ENCODE measurements at regions not wholly inside any gene's neighbourhood (a gene's known extent, or its start where the extent isn't known, plus 50 kb on each side); places are given as distances from the start of the nearest gene placed in this dataset.
A peak's percentile ranks its signal among the peaks of the same experiment; 100 is the strongest.

DNA sequence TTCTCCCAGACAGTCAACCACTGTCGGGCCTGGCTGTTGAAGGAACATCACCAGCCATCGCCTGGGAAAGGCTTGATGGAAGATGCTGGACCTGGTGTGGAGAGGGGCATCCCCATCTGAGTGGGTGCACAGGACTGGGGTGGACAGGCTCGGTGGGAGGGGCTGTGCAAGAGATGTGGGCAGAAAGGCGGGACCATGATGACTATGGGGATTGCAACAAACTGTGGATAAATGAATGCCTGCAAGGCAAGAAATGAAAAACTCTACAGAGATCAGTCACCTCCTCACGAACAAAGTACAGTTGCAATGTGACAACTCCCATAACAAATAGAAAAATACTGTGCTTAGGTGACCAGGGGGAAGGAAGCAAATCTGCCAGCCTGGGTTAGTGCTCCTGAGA is 171.9 kb upstream of the GPR12 start:
- intact Hi-C loops (cut with micrococcal nuclease): loop anchor here (5.0 kb wide), 1 partner anchor 745 kb away; no protein-coding TSS in a partner anchor
- POLR2A ChIA-PET: no interaction called here
- CTCF ChIA-PET: no interaction called here
- H3K36me3 Mint-ChIP-seq (ENCODE audit: low read depth): no peaks in the 10 kb centered on the region
- H3K27ac Mint-ChIP-seq: no peak overlapping the region
- TF ChIP-seq, protein P1, sequence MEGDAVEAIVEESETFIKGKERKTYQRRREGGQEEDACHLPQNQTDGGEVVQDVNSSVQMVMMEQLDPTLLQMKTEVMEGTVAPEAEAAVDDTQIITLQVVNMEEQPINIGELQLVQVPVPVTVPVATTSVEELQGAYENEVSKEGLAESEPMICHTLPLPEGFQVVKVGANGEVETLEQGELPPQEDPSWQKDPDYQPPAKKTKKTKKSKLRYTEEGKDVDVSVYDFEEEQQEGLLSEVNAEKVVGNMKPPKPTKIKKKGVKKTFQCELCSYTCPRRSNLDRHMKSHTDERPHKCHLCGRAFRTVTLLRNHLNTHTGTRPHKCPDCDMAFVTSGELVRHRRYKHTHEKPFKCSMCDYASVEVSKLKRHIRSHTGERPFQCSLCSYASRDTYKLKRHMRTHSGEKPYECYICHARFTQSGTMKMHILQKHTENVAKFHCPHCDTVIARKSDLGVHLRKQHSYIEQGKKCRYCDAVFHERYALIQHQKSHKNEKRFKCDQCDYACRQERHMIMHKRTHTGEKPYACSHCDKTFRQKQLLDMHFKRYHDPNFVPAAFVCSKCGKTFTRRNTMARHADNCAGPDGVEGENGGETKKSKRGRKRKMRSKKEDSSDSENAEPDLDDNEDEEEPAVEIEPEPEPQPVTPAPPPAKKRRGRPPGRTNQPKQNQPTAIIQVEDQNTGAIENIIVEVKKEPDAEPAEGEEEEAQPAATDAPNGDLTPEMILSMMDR (IDR thresholded peaks at IDR 0.05): no peak
- DNase-seq (no peak), ATAC-seq (ENCODE audit: low read depth) (no peak)
- no peaks in the 10 kb centered on the region for H3K9me3 Mint-ChIP-seq
- no peaks in the 10 kb centered on the region for H3K4me1 Mint-ChIP-seq
- H3K4me3 Mint-ChIP-seq: no peak overlapping the region
- peaks cover 2% of the 10 kb centered on the region for H3K27me3 Mint-ChIP-seq

DNA sequence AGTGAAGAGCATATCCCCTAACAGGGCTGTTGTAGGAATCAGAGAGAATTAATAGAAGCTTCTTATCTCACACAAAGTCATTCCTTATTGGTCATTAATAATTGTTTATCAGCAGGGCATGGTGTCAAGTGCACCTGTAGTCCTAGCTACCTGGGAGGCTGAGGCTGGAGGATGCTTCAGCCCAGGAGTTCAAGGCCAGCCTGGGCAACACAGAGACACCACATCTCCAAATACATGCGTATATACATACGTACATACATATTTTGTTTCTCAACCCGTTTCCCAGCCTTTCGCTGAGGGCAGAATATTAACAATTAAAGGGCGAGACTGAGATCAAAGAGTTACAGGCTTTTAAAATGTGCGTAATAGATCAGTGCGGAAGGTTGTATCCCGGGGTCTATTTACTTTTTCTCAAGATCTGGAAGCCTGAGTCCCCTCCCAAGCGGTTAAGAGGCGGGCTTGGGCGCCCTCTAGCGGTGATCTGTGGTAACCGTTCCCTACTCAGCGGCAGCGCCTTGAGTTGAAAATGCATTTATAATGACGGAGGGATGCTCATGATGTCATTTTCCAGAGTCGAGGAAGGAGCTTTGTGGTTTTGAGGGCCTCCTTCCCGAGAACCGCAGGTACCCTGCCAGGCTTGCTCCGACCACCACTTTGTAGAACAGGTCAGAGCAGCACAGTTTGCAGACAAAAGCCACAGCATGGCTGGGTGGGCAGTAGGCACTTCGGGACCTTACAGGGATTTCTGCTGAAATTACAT is 169.6 kb upstream of the GPR12 start:
- no peaks in the 10 kb centered on the region for H3K4me1 Mint-ChIP-seq
- H3K36me3 Mint-ChIP-seq (ENCODE audit: low read depth): no peaks in the 10 kb centered on the region
- H3K27ac Mint-ChIP-seq: no peak overlapping the region
- TF ChIP-seq, protein P1 (IDR thresholded peaks at IDR 0.05): peak; percentile 95
- H3K9me3 Mint-ChIP-seq: no peaks in the 10 kb centered on the region
- DNase-seq (peak; percentile 60), ATAC-seq (ENCODE audit: low read depth) (peak; percentile 64)
- H3K4me3 Mint-ChIP-seq: no peak overlapping the region
- ChIA-PET CTCF (interaction anchor here (1.0 to 1.1 kb wide), 2 partner anchors 16 to 223 kb away, joined by 4 to 6 read pairs; no protein-coding TSS in a partner anchor), POLR2A (interaction anchor here (0.7 kb wide), 1 partner anchor 16 kb away, joined by 7 read pairs; no protein-coding TSS in a partner anchor)
- intact Hi-C loops (cut with micrococcal nuclease): loop anchor here (1.0 to 5.0 kb wide), 3 partner anchors 223 to 1356 kb away; no protein-coding TSS in a partner anchor
- peaks cover 8% of the 10 kb centered on the region for H3K27me3 Mint-ChIP-seq

DNA sequence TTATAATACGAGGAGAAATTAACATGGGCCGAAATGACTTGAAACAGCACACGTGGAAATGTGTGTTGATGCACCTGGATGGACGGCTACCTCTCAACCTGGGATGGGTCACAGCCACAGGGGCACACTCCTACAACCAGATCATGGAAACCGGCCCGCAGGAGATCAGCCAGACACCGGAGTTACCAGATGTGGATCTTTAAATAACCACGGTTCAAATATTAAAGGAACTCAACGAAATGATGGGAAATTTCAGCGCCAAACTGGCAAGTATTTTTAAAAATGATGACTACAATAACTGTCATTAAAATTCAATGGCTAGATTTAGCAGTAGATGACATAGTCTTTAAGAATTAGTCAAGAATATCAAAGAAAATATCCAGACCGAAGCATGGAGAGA is 166.9 kb upstream of the GPR12 start:
- H3K27ac Mint-ChIP-seq: no peak overlapping the region
- no peak for ATAC-seq (ENCODE audit: low read depth)
- intact Hi-C loops (cut with micrococcal nuclease): no loop called here

GRCh38 chr13:26926371-26926770 is 165.8 kb upstream of the GPR12 start:
- Mint-ChIP-seq H3K4me1 (no peaks in the 10 kb centered on the region), H3K9me3 (no peaks in the 10 kb centered on the region), H3K27ac (no peak overlapping the region), H3K27me3 (peaks cover 28% of the 10 kb centered on the region), H3K36me3 (ENCODE audit: low read depth) (no peaks in the 10 kb centered on the region), H3K4me3 (no peak overlapping the region)
- DNase-seq: no peak
- intact Hi-C loops (cut with micrococcal nuclease): no loop called here
- TF ChIP-seq, protein P1 (IDR thresholded peaks at IDR 0.05): no peak
- ChIA-PET POLR2A (no interaction called here), CTCF (no interaction called here)
- no peak for ATAC-seq (ENCODE audit: low read depth)

More for the DNA sequence above, 166.9 kb upstream of the GPR12 start:
- TF ChIP-seq, protein P1 (IDR thresholded peaks at IDR 0.05): no peak
- H3K4me3 Mint-ChIP-seq: no peak overlapping the region
- CTCF ChIA-PET: no interaction called here
- peaks cover 18% of the 10 kb centered on the region for H3K27me3 Mint-ChIP-seq
- H3K36me3 Mint-ChIP-seq (ENCODE audit: low read depth): no peaks in the 10 kb centered on the region
- no peaks in the 10 kb centered on the region for H3K4me1 Mint-ChIP-seq
- no peaks in the 10 kb centered on the region for H3K9me3 Mint-ChIP-seq
- POLR2A ChIA-PET: no interaction called here
- DNase-seq: no peak

GRCh38 chr13:26923824-26924605 is 163.4 kb upstream of the GPR12 start:
- CTCF ChIA-PET: no interaction called here
- no peaks in the 10 kb centered on the region for H3K4me1 Mint-ChIP-seq

More at GRCh38 chr13:26923824-26924605, 163.4 kb upstream of the GPR12 start:
- H3K27ac Mint-ChIP-seq: no peak overlapping the region
- no peak for DNase-seq
- TF ChIP-seq, protein P1 (IDR thresholded peaks at IDR 0.05): no peak
- POLR2A ChIA-PET: no interaction called here
- no peaks in the 10 kb centered on the region for H3K36me3 Mint-ChIP-seq (ENCODE audit: low read depth)
- H3K9me3 Mint-ChIP-seq: no peaks in the 10 kb centered on the region
- H3K27me3 Mint-ChIP-seq: peaks cover 32% of the 10 kb centered on the region
- no peak for ATAC-seq (ENCODE audit: low read depth)
- intact Hi-C loops (cut with micrococcal nuclease): no loop called here
- H3K4me3 Mint-ChIP-seq: no peak overlapping the region
